Mesothelial cell of epicardium (in vitro differentiated cells): ENCODE measurements at regions not wholly inside any gene's neighbourhood (a gene's known extent, or its start where the extent isn't known, plus 50 kb on each side); places are given as distances from the start of the nearest gene placed in this dataset.

ENCODE experiments used
- DNase-seq, 2 experiments: peaks; one replicate each; pipeline ENCODE4 v3.0.0; 2021; ENCODE audit warnings: low spot score in 2 of 2; ENCODE audit not compliant: unreplicated experiment in 2 of 2
- H3K27ac Mint-ChIP-seq: 2 replicates; pipeline ENCODE4 v1.8.0; 2021; ENCODE audit warnings: mixed read lengths
- H3K27me3 Mint-ChIP-seq: 2 replicates; pipeline ENCODE4 v1.8.0; 2021; ENCODE audit warnings: low read depth, mixed read lengths
- H3K36me3 Mint-ChIP-seq: 2 replicates; pipeline ENCODE4 v1.8.0; 2021; ENCODE audit warnings: mixed read lengths
- H3K4me1 Mint-ChIP-seq: 2 replicates; pipeline ENCODE4 v1.8.0; 2021; ENCODE audit warnings: mixed read lengths
- H3K4me3 Mint-ChIP-seq: 2 replicates; pipeline ENCODE4 v1.8.0; 2021; ENCODE audit warnings: mild to moderate bottlenecking, moderate library complexity, mixed read lengths
- H3K9me3 Mint-ChIP-seq: 2 replicates; pipeline ENCODE4 v1.8.0; 2021; ENCODE audit warnings: mixed read lengths
- TF ChIP-seq, protein P1 (sequence below): fragments of 200-600 bp; sonication (generic); IDR thresholded peaks from one replicate; pipeline ENCODE4 v1.5.0; 2021; ENCODE audit warnings: antibody characterized with exemption; ENCODE audit not compliant: unreplicated experiment

DNA sequence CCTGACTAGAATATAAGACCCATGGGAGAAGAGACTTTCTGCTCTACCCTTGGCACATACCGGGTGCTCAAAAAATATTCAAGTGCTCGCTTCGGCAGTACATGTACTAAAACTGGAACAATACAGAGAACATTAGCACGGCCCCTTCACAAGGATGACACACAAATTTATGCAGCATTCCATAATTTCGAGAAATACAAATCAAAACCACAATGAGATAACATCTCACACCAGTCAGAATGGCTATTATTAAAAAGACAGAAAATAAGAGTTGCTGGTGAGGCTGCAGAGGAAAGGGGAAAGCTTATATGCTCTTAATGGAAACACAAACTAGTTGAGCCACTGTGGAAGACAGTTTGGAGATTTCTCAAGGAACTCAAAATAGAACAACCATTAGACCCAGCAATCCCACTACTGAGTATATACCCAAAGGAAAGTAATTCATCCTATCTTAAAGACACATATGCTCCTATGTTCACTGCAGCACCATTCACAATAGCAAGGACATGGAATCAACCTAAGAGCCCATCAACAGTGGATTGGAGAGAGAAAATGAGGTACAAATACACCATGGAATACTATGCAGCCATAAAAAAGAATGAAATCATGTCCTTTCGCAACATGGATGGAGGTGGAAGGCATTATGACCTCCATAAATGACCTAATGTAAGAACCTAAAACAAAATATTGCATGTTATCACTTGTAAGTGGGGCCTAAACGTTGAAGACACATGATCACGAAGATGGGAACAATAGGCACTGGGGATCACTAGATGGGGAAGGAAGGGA, 71.6 kb upstream of the CYP1B1 start:
- H3K27ac Mint-ChIP-seq = peak overlapping the region; percentile 96
- H3K27me3 Mint-ChIP-seq = no peaks in the 10 kb centered on the region
- no peak for DNase-seq
- no peak overlapping the region for H3K4me3 Mint-ChIP-seq
- peaks cover 8% of the 10 kb centered on the region for H3K9me3 Mint-ChIP-seq
- peaks cover 10% of the 10 kb centered on the region for H3K36me3 Mint-ChIP-seq
- H3K4me1 Mint-ChIP-seq = peaks cover 15% of the 10 kb centered on the region
- TF ChIP-seq, protein P1, sequence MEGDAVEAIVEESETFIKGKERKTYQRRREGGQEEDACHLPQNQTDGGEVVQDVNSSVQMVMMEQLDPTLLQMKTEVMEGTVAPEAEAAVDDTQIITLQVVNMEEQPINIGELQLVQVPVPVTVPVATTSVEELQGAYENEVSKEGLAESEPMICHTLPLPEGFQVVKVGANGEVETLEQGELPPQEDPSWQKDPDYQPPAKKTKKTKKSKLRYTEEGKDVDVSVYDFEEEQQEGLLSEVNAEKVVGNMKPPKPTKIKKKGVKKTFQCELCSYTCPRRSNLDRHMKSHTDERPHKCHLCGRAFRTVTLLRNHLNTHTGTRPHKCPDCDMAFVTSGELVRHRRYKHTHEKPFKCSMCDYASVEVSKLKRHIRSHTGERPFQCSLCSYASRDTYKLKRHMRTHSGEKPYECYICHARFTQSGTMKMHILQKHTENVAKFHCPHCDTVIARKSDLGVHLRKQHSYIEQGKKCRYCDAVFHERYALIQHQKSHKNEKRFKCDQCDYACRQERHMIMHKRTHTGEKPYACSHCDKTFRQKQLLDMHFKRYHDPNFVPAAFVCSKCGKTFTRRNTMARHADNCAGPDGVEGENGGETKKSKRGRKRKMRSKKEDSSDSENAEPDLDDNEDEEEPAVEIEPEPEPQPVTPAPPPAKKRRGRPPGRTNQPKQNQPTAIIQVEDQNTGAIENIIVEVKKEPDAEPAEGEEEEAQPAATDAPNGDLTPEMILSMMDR = no peak

DNA sequence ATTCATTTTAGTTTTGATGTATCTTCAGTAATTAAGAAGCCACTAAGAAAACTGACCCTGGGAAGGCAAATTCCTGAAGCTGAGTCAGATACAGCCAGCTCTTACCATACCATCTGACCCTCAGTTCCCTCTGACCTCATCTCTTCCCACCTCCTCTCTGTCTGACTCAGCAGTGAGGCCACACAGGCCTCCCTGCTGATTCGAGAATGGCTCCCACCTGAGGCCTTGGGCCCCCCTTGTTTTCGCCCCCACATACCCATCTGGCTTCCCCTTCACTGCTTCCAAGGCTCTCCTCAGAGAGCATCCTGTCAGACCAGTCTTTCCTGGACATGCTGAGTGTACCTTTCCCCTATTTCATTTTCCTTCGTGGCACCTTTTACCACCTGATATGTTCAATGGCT, 71.0 kb upstream of the CYP1B1 start:
- TF ChIP-seq, protein P1 = no peak
- DNase-seq = no peak
- no peaks in the 10 kb centered on the region for H3K27me3 Mint-ChIP-seq
- peaks cover 10% of the 10 kb centered on the region for H3K36me3 Mint-ChIP-seq
- H3K27ac Mint-ChIP-seq = peak overlapping the region; percentile 96
- H3K9me3 Mint-ChIP-seq = peaks cover 9% of the 10 kb centered on the region
- H3K4me1 Mint-ChIP-seq = peaks cover 15% of the 10 kb centered on the region
- no peak overlapping the region for H3K4me3 Mint-ChIP-seq

DNA sequence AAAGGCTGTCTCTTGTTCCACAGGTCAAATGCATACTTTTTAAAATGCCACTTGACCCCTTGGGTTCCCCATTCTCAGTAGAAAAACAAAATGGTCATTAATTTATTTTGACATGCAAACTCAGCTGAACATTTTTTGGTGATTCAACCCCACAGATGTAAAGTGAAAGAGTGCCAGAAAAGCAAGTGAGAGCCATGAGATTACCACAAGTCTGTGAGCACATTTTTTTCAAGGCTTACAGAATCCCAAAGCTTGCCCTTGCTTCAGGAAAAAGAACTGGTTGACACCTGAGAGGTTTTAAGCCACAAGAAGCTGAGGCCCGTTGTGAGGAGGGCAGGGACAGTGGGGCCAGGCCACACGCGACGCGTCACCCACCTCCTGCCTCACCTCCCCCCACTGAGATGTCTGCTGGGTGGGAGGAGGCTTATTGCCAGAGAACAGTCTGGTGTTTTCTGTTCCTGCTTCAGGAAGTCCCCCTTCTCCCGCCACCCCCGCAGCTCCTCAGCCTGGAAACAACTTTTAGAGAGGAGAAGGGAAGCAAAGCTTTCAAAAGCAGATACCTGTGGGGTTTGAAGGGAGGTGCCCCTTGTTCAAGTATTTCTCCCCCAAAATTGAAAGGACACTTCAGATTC, 70.4 kb upstream of the CYP1B1 start:
- Mint-ChIP-seq H3K9me3 (peaks cover 9% of the 10 kb centered on the region), H3K4me1 (peaks cover 15% of the 10 kb centered on the region), H3K4me3 (no peak overlapping the region), H3K27me3 (no peaks in the 10 kb centered on the region), H3K36me3 (peaks cover 10% of the 10 kb centered on the region), H3K27ac (peak overlapping the region; percentile 96)
- TF ChIP-seq, protein P1 = no peak
- no peak for DNase-seq

DNA sequence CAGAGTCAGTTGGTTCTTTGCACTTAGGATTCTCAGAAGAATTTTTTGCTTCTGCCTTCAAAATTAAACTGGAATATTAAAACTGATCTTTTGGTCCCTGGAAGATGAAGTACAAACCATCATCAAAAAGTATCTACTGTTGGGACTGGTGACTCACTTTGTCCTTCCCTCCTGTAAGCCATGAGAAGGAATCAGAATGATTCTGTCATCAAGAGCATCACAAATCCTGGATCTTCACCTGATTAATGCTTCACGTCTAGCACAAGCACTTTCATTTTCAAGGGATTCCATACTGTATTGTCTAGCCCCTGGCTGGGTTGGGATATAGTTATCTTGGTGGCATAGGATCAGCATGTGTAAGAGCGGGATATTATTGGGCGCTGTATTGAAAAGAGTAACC, 69.3 kb upstream of the CYP1B1 start:
- H3K4me1 Mint-ChIP-seq = peaks cover 15% of the 10 kb centered on the region
- no peak for DNase-seq
- H3K36me3 Mint-ChIP-seq = peaks cover 10% of the 10 kb centered on the region
- TF ChIP-seq, protein P1 = no peak
- H3K9me3 Mint-ChIP-seq = peaks cover 9% of the 10 kb centered on the region
- no peak overlapping the region for H3K4me3 Mint-ChIP-seq
- no peaks in the 10 kb centered on the region for H3K27me3 Mint-ChIP-seq
- no peak overlapping the region for H3K27ac Mint-ChIP-seq

DNA sequence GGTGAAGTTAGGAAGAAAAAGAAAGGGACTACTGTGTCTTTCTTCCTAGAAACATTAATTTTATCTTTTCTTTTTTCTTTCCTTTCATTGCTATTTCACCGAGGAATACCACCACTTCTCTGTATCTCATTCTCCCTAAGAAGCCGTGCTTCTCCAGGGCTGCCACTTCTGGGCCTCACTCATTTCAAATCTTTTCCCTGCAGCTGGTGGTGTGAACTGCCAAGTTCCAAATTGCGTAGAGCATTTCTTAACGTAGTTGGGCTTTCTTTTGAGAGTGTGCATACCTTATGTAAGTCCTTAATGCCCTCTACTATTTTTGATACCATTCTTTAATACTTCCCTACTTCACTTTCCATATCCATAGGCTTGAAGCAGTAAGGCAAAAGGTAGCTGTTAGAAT, 66.7 kb upstream of the CYP1B1 start:
- Mint-ChIP-seq H3K4me1 (peaks cover 15% of the 10 kb centered on the region), H3K27ac (no peak overlapping the region), H3K27me3 (no peaks in the 10 kb centered on the region), H3K36me3 (peaks cover 15% of the 10 kb centered on the region), H3K4me3 (no peak overlapping the region), H3K9me3 (peaks cover 7% of the 10 kb centered on the region)
- TF ChIP-seq, protein P1 = no peak
- DNase-seq = no peak
